ENCODE measurements at regions not wholly inside any gene's neighbourhood (a gene's known extent, or its start where the extent isn't known, plus 50 kb on each side); places are given as distances from the start of the nearest gene placed in this dataset.

DNA sequence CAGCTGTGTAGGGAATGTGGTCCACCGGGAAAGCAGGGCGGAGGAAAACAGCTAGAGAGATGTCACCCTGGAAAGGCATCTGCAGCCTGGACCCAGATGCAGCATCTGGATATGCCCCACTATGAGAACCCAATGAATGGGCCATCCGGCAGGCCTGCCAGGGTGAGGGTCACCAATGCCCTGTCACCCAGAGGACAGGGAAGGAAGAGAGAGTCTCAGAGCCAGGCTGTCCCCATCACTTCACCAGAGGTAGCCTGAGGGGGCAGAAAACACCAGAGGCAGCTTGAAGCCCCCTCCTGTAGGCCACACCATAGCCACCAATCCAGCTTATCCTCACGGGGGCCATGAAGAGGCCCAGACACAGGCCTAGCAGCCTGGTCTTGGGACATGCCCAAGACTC lies 118.8 kb downstream of the TUBA3C start:
- Histone ChIP-seq H3K27ac (ENCODE audit: low read depth, low read length, severe bottlenecking) (no peak overlapping the region), H3K4me3 (ENCODE audit: extremely low read depth, insufficient read depth, low read length, poor library complexity, severe bottlenecking) (no peak overlapping the region), H3K9me3 (ENCODE audit: control insufficient read depth, low read length) (peaks cover 89% of the 10 kb centered on the region), H3K36me3 (ENCODE audit: control insufficient read depth, insufficient read depth, low read length) (no peaks in the 10 kb centered on the region), H3K4me1 (ENCODE audit: control insufficient read depth, insufficient read depth, low read length, poor library complexity, severe bottlenecking) (no peaks in the 10 kb centered on the region)
- WGBS, 2 experiments (ENCODE audit: insufficient coverage in 2 of 2): 66 to 72% methylated on average over 4 of the region's 4 CpGs

GRCh38 chr13:19062019-19062646 lies 119.5 kb downstream of the TUBA3C start:
- Histone ChIP-seq H3K4me1 (ENCODE audit: control insufficient read depth, insufficient read depth, low read length, poor library complexity, severe bottlenecking) (no peaks in the 10 kb centered on the region), H3K9me3 (ENCODE audit: control insufficient read depth, low read length) (peaks cover 91% of the 10 kb centered on the region), H3K27ac (ENCODE audit: low read depth, low read length, severe bottlenecking) (no peak overlapping the region), H3K36me3 (ENCODE audit: control insufficient read depth, insufficient read depth, low read length) (no peaks in the 10 kb centered on the region), H3K4me3 (ENCODE audit: extremely low read depth, insufficient read depth, low read length, poor library complexity, severe bottlenecking) (no peak overlapping the region)
- WGBS, 2 experiments (ENCODE audit: insufficient coverage in 2 of 2): 63 to 89% methylated on average over 2 to 5 of the region's 11 CpGs

DNA sequence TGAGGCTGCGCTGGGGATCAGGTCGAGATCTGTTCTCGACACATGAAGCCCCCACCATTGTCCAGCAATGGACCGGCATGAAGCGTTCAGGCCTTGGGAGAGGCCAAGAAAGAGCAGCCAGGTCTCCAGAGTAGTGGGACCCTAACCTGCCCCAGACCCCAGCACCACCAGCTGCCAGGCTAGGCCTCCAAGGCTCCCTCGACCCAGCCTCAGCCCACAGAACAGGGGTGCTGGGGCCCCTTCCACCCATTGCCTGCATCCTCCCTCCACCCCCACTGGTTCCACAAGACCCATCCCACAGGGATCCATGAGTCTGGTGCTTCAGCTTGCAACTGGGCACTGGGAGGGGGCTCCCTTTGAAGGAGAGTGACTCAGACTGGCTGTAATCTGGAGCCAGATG lies 120.3 kb downstream of the TUBA3C start:
- peaks cover 94% of the 10 kb centered on the region for H3K9me3 ChIP-seq (ENCODE audit: control insufficient read depth, low read length)

DNA sequence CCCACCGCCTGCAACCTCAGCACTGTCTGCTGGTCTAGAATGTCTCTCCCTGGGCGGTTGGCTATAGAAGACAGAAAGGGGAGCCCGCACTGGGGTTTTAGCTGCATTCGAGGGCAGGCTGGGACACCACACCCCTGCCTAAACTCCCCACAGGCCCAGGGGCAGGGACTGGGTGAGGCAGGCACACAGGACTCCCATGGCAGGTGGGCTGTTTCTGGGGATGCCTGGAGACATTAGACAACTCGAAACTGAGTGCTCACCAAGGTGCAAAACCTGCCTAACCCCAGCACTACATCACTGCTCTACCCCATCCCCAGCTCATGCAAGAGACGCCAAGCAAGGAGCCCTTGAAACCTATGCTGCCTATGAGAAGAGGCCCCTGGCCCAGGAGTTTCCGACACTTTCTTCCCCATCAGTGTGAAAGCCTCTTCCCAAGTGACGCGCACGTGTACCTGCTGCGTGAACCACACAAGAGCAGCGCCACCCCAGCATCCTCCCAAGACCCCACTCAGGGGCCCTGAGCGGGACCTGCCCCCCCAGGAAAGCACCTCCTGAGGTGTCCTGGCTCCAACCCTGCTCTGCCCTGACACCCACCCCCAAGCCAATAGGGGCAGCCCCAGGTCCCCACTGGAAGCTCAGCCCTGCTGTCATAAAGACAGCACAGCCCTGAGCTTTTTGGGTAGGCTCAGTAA lies 121.2 kb downstream of the TUBA3C start:
- Histone ChIP-seq H3K36me3 (ENCODE audit: control insufficient read depth, insufficient read depth, low read length) (no peaks in the 10 kb centered on the region), H3K9me3 (ENCODE audit: control insufficient read depth, low read length) (peaks cover 86% of the 10 kb centered on the region), H3K27ac (ENCODE audit: low read depth, low read length, severe bottlenecking) (no peak overlapping the region), H3K4me3 (ENCODE audit: extremely low read depth, insufficient read depth, low read length, poor library complexity, severe bottlenecking) (no peak overlapping the region), H3K4me1 (ENCODE audit: control insufficient read depth, insufficient read depth, low read length, poor library complexity, severe bottlenecking) (no peaks in the 10 kb centered on the region)
- 73 to 88% methylated on average over 10 to 11 of the region's 13 CpGs for WGBS, 2 experiments (ENCODE audit: insufficient coverage in 2 of 2)

More for the DNA sequence above, 120.3 kb downstream of the TUBA3C start:
- Histone ChIP-seq H3K36me3 (ENCODE audit: control insufficient read depth, insufficient read depth, low read length) (no peaks in the 10 kb centered on the region), H3K27ac (ENCODE audit: low read depth, low read length, severe bottlenecking) (no peak overlapping the region), H3K4me1 (ENCODE audit: control insufficient read depth, insufficient read depth, low read length, poor library complexity, severe bottlenecking) (no peaks in the 10 kb centered on the region), H3K4me3 (ENCODE audit: extremely low read depth, insufficient read depth, low read length, poor library complexity, severe bottlenecking) (no peak overlapping the region)
- 79 to 85% methylated on average over 4 to 6 of the region's 6 CpGs for WGBS, 2 experiments (ENCODE audit: insufficient coverage in 2 of 2)

DNA sequence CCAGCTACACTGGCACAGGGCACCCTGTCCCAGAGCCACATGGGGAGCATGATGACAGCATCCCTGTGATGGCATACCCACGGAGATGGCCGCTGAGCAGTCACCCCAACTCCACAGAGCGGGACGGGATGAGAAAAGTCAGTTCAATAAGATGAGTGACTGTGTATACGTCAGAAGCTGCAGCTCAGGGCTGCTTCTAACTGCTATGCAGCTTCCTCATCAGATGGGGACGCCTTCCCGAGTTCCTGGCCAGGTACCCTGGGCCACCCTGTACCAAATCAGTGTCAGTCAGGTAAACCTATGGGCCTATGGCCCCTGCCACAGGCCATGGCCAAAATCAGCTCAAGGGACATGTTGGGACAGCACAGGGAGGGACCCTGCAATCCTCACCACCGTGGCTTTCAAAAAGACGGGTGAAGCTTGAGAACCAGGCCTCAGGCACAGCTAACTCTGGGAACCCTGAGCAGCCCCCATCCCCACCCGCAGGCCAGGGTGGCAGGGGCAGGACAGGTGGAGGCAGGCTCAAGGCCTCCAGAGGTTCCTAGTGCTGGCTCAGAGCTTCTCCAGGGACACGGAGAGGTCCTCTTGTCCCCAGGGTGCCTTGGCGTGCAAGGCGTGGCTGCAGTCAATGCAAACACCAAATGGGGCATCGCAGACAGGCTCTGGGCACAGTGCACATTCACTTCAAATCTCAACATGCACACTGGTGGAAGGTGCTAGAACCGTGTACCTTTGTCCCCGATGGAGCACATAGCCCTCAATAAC lies 122.4 kb downstream of the TUBA3C start:
- no peaks in the 10 kb centered on the region for H3K36me3 ChIP-seq (ENCODE audit: control insufficient read depth, insufficient read depth, low read length)
- WGBS, 2 experiments (ENCODE audit: insufficient coverage in 2 of 2): 65 to 66% methylated on average over 12 to 15 of the region's 16 CpGs
- no peaks in the 10 kb centered on the region for H3K4me1 ChIP-seq (ENCODE audit: control insufficient read depth, insufficient read depth, low read length, poor library complexity, severe bottlenecking)
- H3K27ac ChIP-seq (ENCODE audit: low read depth, low read length, severe bottlenecking): no peak overlapping the region
- H3K4me3 ChIP-seq (ENCODE audit: extremely low read depth, insufficient read depth, low read length, poor library complexity, severe bottlenecking): no peak overlapping the region
- H3K9me3 ChIP-seq (ENCODE audit: control insufficient read depth, low read length): peaks cover 82% of the 10 kb centered on the region

DNA sequence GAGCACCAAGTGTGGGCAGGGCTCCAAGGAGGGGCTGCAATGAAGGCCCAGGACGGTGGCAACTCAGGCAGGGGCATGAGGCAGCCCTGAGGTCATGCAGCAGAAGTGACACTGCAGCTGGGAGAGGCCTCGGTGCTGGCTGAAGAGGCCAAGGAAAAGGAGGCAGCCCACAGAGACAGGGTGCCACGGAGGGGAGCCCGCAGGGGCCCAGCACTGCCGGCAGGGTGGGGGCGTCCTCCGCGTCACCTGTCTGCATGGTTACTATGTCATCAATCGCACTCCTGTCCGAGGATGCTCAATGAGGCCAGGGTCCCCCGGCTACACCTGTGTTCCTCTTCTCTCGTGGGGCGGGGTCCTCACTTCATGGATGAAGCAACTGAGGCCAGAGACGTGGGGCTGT lies 123.1 kb downstream of the TUBA3C start:
- Histone ChIP-seq H3K4me3 (ENCODE audit: extremely low read depth, insufficient read depth, low read length, poor library complexity, severe bottlenecking) (no peak overlapping the region), H3K36me3 (ENCODE audit: control insufficient read depth, insufficient read depth, low read length) (no peaks in the 10 kb centered on the region), H3K4me1 (ENCODE audit: control insufficient read depth, insufficient read depth, low read length, poor library complexity, severe bottlenecking) (no peaks in the 10 kb centered on the region), H3K27ac (ENCODE audit: low read depth, low read length, severe bottlenecking) (no peak overlapping the region), H3K9me3 (ENCODE audit: control insufficient read depth, low read length) (peaks cover 79% of the 10 kb centered on the region)
- WGBS, 2 experiments (ENCODE audit: insufficient coverage in 2 of 2): 71 to 80% methylated on average over 14 of the region's 14 CpGs

- Histone ChIP-seq H3K9me3 (ENCODE audit: control insufficient read depth, low read length) (peaks cover 79% of the 10 kb centered on the region), H3K36me3 (ENCODE audit: control insufficient read depth, insufficient read depth, low read length) (no peaks in the 10 kb centered on the region), H3K4me3 (ENCODE audit: extremely low read depth, insufficient read depth, low read length, poor library complexity, severe bottlenecking) (no peak overlapping the region), H3K4me1 (ENCODE audit: control insufficient read depth, insufficient read depth, low read length, poor library complexity, severe bottlenecking) (no peaks in the 10 kb centered on the region), H3K27ac (ENCODE audit: low read depth, low read length, severe bottlenecking) (no peak overlapping the region)
- 67 to 74% methylated on average over 7 of the region's 10 CpGs for WGBS, 2 experiments (ENCODE audit: insufficient coverage in 2 of 2)
These were observed 123.9 kb downstream of the TUBA3C start for GRCh38 chr13:19057588-19058340.

GRCh38 chr13:19056984-19057490 lies 124.6 kb downstream of the TUBA3C start:
- 67 to 71% methylated on average over 9 to 12 of the region's 12 CpGs for WGBS, 2 experiments (ENCODE audit: insufficient coverage in 2 of 2)
- Histone ChIP-seq H3K4me3 (ENCODE audit: extremely low read depth, insufficient read depth, low read length, poor library complexity, severe bottlenecking) (no peak overlapping the region), H3K9me3 (ENCODE audit: control insufficient read depth, low read length) (peaks cover 79% of the 10 kb centered on the region), H3K36me3 (ENCODE audit: control insufficient read depth, insufficient read depth, low read length) (no peaks in the 10 kb centered on the region), H3K4me1 (ENCODE audit: control insufficient read depth, insufficient read depth, low read length, poor library complexity, severe bottlenecking) (no peaks in the 10 kb centered on the region), H3K27ac (ENCODE audit: low read depth, low read length, severe bottlenecking) (no peak overlapping the region)

DNA sequence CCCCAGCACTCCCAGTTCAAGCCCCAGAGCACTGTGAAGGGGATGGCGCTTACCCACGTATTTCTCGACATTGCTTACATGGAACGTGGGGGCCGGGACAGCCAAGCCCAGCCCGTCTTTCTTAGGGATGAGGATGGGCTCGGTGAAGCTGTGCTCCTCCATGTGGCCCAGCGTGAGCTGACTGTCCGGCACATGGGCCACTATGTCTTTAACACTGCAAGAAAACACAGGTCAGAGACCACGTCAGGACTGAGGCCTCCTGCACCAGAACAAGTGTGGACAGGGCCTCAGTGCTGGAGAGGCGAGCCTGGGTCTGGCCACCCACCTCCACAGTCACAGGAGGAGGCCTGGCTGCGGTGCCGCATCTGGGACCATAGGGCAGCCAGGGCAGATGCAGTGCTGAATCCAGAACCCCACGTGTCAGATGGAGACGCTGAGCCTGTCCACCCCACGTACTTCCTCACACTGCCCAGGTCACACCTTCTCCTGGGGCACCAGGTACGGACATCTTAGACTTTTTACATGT lies 125.2 kb downstream of the TUBA3C start:
- Histone ChIP-seq H3K36me3 (ENCODE audit: control insufficient read depth, insufficient read depth, low read length) (no peaks in the 10 kb centered on the region), H3K9me3 (ENCODE audit: control insufficient read depth, low read length) (peaks cover 79% of the 10 kb centered on the region), H3K4me1 (ENCODE audit: control insufficient read depth, insufficient read depth, low read length, poor library complexity, severe bottlenecking) (no peaks in the 10 kb centered on the region), H3K4me3 (ENCODE audit: extremely low read depth, insufficient read depth, low read length, poor library complexity, severe bottlenecking) (no peak overlapping the region), H3K27ac (ENCODE audit: low read depth, low read length, severe bottlenecking) (no peak overlapping the region)
- 77 to 78% methylated on average over 15 to 17 of the region's 17 CpGs for WGBS, 2 experiments (ENCODE audit: insufficient coverage in 2 of 2)

DNA sequence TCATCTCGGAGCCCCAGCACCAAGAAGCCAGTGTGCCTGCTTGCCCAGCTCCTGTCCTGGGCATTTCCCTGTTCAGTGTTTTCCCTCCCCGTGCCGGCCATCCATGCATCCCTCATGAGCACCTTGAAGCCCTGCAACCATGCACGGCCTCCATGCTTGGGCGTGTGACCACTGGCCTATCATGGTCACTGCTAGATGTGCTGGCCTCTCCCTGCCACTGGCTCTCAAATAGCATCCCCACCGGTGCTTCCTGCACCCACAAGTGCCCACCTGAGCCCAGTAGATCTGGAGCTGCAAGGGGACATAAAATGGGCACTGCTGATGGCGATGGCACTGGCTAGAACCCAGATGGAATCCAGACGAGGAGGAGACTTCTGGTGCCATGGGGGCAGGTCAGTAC lies 126.0 kb downstream of the TUBA3C start:
- H3K4me3 ChIP-seq (ENCODE audit: extremely low read depth, insufficient read depth, low read length, poor library complexity, severe bottlenecking): no peak overlapping the region
- H3K36me3 ChIP-seq (ENCODE audit: control insufficient read depth, insufficient read depth, low read length): no peaks in the 10 kb centered on the region
- WGBS, 2 experiments (ENCODE audit: insufficient coverage in 2 of 2): 75 to 78% methylated on average over 8 of the region's 8 CpGs
- peaks cover 77% of the 10 kb centered on the region for H3K9me3 ChIP-seq (ENCODE audit: control insufficient read depth, low read length)
- no peak overlapping the region for H3K27ac ChIP-seq (ENCODE audit: low read depth, low read length, severe bottlenecking)
- H3K4me1 ChIP-seq (ENCODE audit: control insufficient read depth, insufficient read depth, low read length, poor library complexity, severe bottlenecking): no peaks in the 10 kb centered on the region
